ENCODE measurements at regions not wholly inside any gene's neighbourhood (a gene's known extent, or its start where the extent isn't known, plus 50 kb on each side); places are given as distances from the start of the nearest gene placed in this dataset.

GRCh38 chr2:157182834-157183396 lies 74.6 kb upstream of the GALNT5 start:
- H3K4me3 ChIP-seq (ENCODE audit: low read depth, low read length): no peak overlapping the region
- no peak for DNase-seq (ENCODE audit: low read depth)
- TF ChIP-seq, protein P1, sequence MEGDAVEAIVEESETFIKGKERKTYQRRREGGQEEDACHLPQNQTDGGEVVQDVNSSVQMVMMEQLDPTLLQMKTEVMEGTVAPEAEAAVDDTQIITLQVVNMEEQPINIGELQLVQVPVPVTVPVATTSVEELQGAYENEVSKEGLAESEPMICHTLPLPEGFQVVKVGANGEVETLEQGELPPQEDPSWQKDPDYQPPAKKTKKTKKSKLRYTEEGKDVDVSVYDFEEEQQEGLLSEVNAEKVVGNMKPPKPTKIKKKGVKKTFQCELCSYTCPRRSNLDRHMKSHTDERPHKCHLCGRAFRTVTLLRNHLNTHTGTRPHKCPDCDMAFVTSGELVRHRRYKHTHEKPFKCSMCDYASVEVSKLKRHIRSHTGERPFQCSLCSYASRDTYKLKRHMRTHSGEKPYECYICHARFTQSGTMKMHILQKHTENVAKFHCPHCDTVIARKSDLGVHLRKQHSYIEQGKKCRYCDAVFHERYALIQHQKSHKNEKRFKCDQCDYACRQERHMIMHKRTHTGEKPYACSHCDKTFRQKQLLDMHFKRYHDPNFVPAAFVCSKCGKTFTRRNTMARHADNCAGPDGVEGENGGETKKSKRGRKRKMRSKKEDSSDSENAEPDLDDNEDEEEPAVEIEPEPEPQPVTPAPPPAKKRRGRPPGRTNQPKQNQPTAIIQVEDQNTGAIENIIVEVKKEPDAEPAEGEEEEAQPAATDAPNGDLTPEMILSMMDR (IDR thresholded peaks at IDR 0.05; ENCODE audit: insufficient read depth, low read depth, low read length, missing control alignments): no peak

DNA sequence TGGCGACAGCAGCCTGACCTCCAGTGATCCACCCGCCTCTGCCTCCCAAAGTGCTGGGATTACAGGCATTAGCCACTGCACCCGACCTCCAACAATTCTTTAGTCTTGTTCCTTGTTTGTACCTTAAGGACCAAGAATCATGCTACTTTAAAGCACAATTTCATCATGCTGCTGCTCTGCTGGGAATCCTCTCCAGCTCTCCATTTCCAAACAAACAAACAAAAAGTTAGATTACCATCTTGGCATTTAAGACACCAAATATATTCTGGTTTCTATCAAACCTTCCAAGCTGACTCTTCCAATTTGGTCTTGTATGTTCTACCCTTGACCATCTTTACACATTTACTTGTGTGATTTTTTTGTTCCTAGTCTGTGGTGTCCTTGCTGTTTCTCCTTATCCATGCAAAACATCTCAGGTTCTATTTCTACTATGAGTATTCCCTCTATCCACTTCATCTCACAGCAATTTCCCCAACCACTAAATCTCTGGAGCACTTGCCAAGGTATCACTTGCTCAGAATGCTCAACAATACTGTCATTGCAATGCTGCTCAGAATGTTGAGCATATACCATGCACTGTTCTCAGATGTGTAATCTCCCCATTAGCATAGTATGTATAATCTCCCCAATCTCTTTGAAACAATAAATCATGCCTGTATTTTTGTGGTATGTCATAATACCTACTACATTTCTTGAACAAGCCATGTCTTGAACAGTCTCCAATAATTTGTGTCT lies 73.2 kb upstream of the GALNT5 start:
- TF ChIP-seq, protein P1 (IDR thresholded peaks at IDR 0.05; ENCODE audit: insufficient read depth, low read depth, low read length, missing control alignments): no peak
- H3K4me3 ChIP-seq (ENCODE audit: low read depth, low read length): no peak overlapping the region
- no peak for DNase-seq (ENCODE audit: low read depth)

DNA sequence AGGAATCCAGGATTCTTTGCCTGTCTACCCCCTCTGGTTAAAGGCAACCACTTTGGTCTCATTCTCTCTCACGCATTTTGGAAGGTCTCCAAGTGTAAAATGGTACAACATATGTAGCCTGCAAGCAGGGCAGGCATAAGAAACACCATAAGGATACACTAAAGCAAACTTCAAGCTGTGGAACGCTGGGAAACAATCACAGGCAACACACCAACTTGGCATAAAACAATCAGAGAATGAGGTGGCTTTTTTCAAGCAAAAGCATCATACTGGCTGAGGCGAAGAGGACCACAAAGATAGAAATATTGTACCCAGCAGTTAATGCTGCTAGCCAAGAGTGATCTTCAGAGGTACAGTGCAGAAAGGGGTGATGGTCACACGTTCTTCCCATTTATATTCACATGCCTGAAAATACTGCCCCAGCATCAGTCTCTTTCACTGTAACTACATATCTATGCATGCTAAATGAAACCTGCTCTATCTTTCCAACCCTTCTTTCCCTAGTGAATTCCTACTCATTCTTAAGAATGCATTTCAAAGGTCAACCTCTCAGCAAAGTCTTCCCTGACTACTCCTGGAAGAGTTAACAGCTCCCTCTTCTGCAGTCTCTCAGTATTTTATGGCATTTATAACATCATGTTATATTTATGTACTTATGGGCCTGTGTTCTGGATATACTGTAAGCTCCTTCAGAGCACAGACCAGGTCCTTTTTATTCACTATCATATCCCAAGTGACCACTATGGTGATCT lies 71.9 kb upstream of the GALNT5 start:
- TF ChIP-seq, protein P1 (IDR thresholded peaks at IDR 0.05; ENCODE audit: insufficient read depth, low read depth, low read length, missing control alignments): no peak
- no peak for DNase-seq (ENCODE audit: low read depth)
- no peak overlapping the region for H3K4me3 ChIP-seq (ENCODE audit: low read depth, low read length)

GRCh38 chr2:157190151-157190550 lies 67.4 kb upstream of the GALNT5 start:
- H3K4me3 ChIP-seq (ENCODE audit: low read depth, low read length): no peak overlapping the region
- no peak for DNase-seq (ENCODE audit: low read depth)
- TF ChIP-seq, protein P1 (IDR thresholded peaks at IDR 0.05; ENCODE audit: insufficient read depth, low read depth, low read length, missing control alignments): no peak

- no peak overlapping the region for H3K4me3 ChIP-seq (ENCODE audit: low read depth, low read length)
- no peak for DNase-seq (ENCODE audit: low read depth)
- TF ChIP-seq, protein P1 (IDR thresholded peaks at IDR 0.05; ENCODE audit: insufficient read depth, low read depth, low read length, missing control alignments): no peak
Observed at GRCh38 chr2:157191186-157191585, 66.3 kb upstream of the GALNT5 start.

GRCh38 chr2:157192445-157193423 lies 64.8 kb upstream of the GALNT5 start:
- peak; percentile 71 for DNase-seq (ENCODE audit: low read depth)
- no peak overlapping the region for H3K4me3 ChIP-seq (ENCODE audit: low read depth, low read length)
- TF ChIP-seq, protein P1 (IDR thresholded peaks at IDR 0.05; ENCODE audit: insufficient read depth, low read depth, low read length, missing control alignments): no peak

Data from GM12865 (cell line).